ENCODE measurements at regions not wholly inside any gene's neighbourhood (a gene's known extent, or its start where the extent isn't known, plus 50 kb on each side); places are given as distances from the start of the nearest gene placed in this dataset.

DNA sequence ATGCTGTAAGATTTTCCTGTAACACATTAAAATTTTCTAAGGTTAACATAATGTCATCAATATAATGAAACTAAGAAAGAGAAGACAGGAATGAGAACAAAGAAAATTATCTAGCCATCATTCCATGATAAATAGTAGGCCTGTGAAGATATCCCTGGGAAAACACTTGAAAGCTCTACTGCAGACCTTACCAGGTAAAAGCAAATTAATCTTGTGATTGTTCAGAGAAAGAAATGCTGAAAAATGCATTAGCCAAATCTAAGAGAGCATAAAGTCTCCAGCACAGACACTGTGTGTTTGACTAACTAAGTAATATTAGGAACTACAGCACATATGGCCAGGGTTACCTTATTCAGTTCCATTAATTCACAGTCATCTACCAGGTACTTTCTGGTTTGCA, 628.3 kb upstream of the GRAMD2B start:
- TF ChIP-seq GATA2 (IDR thresholded peaks at IDR 0.05; ENCODE audit: low read depth, low read length): no peak
- TF ChIP-seq GATA3 (IDR thresholded peaks at IDR 0.05; ENCODE audit: low read depth, low read length): no peak

DNA sequence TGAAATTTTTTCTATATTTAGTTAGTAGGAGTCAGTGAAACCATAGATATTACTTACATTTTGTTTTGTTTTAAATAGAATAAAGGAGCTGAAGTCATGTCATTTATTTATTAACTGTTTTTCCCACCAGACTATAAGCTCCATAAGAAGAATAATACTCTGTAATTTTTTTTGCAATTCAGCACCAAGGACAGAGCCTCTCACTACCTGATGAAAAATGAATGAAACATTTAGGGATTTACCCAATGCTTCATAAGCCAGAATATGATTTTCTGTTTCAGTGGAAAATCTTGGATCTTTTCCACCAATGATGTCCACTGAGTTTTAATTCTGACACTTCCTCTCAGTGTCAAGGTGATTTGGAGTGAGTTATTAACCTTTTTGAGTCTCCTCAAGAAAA, 624.9 kb upstream of the GRAMD2B start:
- no peak for TF ChIP-seq GATA3 (IDR thresholded peaks at IDR 0.05; ENCODE audit: low read depth, low read length)
- no peak for TF ChIP-seq GATA2 (IDR thresholded peaks at IDR 0.05; ENCODE audit: low read depth, low read length)

DNA sequence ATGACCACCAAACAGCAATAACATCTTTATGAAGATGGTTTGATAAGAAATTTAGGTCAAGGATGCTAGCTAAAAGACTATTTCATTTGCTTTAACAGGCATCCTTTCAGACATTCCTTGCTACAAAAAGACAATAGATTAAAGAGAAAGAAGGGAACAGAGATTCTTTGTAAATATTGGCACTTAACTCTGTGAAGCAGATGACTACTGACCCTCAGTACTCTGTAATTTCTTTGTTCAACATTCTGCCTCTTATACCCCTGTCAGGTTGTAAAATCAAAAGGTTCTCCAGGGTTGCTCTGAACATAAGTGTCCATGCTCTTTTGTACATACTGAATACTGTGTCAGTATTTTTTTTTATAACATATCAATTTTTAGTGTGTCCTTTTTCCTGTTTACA, 610.6 kb upstream of the GRAMD2B start:
- TF ChIP-seq GATA3 (IDR thresholded peaks at IDR 0.05; ENCODE audit: low read depth, low read length) (no peak), GATA2 (IDR thresholded peaks at IDR 0.05; ENCODE audit: low read depth, low read length) (no peak)

DNA sequence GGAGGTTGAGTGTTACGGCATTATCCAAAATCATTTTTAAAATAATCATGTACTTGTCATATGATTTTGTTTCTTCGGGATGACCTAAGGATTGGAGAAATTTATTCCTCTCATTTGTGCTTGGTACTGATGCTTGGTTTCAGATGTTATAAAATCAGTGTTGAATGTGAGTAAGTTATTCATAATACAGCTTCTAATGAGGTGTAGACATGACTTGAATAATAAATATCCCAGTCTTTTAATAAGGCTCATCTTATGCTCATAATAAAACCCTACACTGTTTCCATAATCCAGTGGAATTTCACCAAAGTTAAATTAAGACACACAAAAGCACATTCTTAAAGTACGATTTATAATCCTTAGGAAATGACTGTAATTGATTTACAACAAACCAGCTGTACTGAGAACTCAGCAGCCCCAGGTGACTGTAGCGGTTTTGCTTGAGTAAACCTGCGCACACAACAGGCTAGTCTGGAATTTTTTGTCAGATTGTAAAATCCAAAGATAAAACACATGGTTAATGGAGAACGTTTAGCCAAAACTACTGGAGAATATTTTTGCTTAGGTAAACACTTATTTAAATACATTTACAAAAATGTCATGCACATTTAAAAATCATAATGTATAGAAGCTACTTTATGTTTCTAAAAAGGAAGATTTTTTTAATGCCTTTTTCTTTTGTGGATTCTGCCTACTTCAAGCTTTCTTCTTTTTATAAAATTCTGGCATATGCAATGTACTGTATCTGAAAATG, 609.8 kb upstream of the GRAMD2B start:
- TF ChIP-seq GATA2 (IDR thresholded peaks at IDR 0.05; ENCODE audit: low read depth, low read length): no peak
- no peak for TF ChIP-seq GATA3 (IDR thresholded peaks at IDR 0.05; ENCODE audit: low read depth, low read length)

DNA sequence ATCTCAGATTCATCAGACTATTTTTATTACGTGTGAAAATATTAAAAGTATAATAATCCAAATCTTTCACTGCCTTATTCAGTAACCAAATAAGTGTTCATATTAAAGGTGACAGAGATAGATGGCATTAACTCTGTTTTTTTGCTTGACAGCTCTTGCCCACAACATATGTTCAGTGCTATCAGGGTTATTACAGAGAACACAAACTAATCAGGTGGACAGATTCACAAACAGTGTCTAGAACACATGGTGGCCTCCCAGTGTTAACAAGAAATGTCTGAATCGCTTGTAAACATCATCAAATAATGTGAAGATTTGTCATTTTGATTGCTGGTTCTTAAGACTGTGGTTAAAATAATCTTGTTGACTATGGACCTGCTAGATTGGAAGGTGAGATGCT, 609.1 kb upstream of the GRAMD2B start:
- no peak for TF ChIP-seq GATA3 (IDR thresholded peaks at IDR 0.05; ENCODE audit: low read depth, low read length)
- TF ChIP-seq GATA2 (IDR thresholded peaks at IDR 0.05; ENCODE audit: low read depth, low read length): no peak

DNA sequence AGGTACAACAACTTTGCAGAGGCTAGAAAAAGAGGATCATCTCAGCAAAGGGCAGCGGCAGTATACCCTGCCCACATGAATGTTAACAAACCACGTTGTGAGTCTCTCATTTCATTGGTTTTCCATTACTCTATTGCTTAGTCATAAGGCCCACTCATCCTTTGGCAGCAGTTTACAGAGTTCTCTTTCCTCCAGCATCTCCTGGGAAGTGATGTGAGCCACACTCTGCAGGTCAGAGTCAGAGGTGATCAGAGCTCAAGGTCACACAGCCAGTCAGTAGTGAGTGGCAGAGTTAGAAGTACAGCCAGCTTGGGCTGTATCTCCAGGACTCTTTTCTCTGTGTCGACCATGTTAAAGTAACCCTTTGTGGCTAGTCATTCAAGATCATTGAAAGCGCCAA, 599.6 kb upstream of the GRAMD2B start:
- TF ChIP-seq GATA3 (IDR thresholded peaks at IDR 0.05; ENCODE audit: low read depth, low read length) (no peak), GATA2 (IDR thresholded peaks at IDR 0.05; ENCODE audit: low read depth, low read length) (no peak)

DNA sequence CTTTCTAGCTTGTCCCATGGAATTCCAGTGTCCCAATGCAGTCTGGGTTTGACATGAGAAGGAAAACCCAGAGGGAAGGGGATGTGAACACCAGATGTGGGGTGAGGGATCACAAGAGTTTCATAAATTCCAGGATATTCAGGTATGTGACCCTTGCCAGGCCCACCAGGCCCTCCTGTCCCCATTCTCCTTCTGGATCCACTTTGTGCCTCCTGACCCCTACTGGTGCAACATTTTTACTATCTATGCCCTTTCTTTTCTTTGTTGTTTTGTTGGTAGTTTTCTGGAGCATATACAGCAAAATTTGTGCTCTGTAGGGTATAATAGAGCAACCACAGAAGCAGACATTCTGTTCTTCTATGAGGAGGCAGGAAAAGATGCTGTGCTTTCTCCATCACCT, 597.0 kb upstream of the GRAMD2B start:
- TF ChIP-seq GATA2 (IDR thresholded peaks at IDR 0.05; ENCODE audit: low read depth, low read length) (no peak), GATA3 (IDR thresholded peaks at IDR 0.05; ENCODE audit: low read depth, low read length) (no peak)

DNA sequence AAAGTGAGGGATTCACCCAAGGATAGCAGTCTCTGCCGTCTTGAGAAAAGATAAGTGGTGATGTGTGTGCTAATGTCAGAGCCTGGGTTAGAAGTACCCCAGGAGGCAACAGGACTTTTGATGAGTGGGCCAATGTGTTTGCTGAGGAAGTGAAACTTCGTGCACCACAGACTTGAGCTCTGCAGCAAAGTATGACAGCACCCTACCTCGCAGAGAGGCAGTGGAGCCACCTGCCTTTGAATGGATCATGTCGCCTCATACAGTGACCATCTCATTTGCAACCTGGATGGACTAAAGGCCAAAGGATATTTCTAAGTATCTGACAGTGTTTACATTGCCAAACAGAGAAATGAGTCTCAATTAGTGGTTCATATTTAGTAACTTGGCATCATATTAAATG, 593.9 kb upstream of the GRAMD2B start:
- TF ChIP-seq GATA3 (IDR thresholded peaks at IDR 0.05; ENCODE audit: low read depth, low read length) (no peak), GATA2 (IDR thresholded peaks at IDR 0.05; ENCODE audit: low read depth, low read length) (no peak)

DNA sequence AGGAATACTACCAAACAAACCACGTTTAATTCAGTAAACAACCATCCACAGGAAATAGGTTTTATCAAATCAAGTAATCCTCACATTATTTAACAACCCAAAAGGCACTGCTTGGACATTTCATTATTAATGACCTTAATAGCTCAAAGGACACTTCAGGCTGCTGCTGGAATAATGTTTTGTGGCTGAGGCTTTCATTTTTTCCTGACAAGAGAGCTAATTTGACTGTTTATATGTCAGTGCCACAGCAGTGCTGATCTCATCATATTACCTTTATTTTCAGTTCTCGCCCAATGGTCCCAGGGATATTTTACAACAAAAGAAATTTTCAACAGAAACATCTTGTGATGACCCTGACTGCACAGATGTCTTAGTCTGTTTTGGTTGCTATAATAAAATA, 589.8 kb upstream of the GRAMD2B start:
- TF ChIP-seq GATA2 (IDR thresholded peaks at IDR 0.05; ENCODE audit: low read depth, low read length) (no peak), GATA3 (IDR thresholded peaks at IDR 0.05; ENCODE audit: low read depth, low read length) (no peak)

DNA sequence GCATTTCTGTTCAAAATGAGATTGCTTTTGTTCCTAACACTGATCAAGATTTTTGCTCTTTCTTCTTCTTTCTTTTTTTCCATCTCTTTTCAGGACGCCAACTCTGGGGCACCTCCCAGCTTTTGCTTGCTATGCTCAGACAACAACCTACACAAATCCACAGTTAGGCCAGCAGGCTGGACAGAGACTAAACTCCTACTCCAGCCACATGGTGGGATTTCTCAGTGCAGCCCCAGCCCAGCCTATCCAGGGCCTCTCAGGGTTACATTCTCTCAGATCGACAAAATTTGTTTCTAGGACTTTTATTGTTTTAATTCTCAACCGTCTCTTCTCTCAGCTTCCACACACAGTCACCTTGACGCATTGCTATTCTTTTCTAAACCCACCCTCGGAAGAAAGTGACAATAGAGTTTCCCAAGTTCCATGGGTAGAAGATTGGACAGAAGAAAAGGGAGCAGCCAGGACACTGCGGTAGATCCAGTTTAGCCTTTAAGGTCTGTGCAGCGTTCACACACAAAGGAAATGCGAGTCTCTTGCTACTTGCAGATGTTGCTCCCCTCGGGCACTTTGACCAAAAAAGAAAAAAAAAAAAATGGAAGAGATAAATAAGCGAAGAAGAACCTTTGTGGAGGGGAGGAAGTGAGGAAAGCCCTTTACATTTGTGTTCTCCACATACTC, 588.6 kb upstream of the GRAMD2B start:
- TF ChIP-seq GATA3 (IDR thresholded peaks at IDR 0.05; ENCODE audit: low read depth, low read length): no peak
- no peak for TF ChIP-seq GATA2 (IDR thresholded peaks at IDR 0.05; ENCODE audit: low read depth, low read length)

DNA sequence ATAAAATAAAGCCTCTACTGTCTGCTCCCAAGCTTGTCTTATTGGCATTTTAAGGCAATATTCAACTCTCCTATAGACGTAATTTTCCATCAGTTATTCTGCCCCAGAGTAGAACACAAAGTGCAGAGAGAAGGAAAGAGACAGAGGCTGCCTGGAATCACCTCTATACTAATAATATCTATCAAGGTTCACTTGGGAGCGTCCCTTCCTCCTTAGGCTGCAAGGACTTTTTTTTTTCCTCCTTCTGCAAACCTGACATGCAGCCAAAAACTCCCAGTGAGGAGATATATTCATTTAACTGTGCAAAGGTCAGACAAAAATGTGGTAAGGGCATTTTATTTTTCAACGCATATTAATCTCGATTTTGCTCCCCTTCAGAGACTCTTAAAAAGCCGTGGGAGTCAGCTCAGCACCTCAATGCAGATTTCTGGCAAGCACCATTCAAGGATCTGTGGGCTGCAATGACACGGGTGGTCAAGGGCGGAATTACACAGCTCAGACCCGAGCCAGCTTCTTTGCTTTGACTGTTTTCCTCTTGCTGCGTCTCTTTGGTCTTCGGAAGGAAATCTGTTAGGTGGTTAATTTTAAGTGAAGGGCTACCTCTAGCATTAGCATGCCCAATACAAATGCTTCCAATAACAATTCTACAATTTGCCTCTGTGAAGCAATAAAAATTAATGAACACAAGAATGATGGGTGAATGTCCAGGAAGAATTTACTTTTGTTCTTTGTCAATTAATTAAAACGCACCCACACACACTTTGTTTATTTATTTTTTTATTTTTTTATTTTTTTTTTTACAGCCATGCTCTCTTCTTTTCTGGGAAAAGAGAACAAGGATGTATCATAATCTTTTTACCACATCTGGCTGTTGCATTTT, 587.7 kb upstream of the GRAMD2B start:
- no peak for TF ChIP-seq GATA3 (IDR thresholded peaks at IDR 0.05; ENCODE audit: low read depth, low read length)
- TF ChIP-seq GATA2 (IDR thresholded peaks at IDR 0.05; ENCODE audit: low read depth, low read length): no peak

DNA sequence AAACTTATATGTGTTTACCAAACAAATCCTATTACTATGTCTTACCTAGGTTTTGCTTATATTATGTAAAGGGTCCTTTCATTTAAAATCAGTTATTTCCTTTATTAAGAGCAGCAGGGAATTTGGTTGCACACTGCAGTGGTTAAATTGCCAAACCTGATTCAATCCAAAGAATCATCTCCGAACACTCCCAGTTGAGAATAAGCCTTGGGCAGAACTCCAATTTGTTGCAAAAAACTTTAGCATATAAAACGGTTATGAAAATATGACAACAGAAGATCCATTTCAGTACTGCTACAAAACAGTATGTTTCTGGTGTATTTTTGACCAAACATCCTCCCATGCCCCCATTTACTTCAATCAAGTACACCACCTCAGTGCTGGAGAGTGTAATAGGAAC, 587.0 kb upstream of the GRAMD2B start:
- no peak for TF ChIP-seq GATA3 (IDR thresholded peaks at IDR 0.05; ENCODE audit: low read depth, low read length)
- TF ChIP-seq GATA2 (IDR thresholded peaks at IDR 0.05; ENCODE audit: low read depth, low read length): no peak

DNA sequence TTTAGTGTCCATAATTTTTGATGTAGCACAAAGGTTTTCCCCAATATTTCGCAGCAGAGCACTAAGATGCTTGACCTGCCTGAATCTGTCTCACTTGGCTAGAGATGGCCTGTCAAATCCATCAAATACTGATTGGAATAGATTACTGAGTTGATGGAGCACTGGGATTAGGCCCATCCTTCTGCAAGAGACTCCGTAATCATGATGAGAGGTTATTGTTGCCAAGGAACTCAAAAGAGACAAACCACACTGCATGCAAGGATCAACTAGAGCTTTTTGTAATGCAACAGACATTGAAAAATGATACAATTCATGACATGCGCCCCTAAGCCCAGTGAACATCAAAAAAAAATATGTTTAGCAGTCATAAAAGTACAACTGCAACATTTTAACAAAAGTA, 585.3 kb upstream of the GRAMD2B start:
- TF ChIP-seq GATA3 (IDR thresholded peaks at IDR 0.05; ENCODE audit: low read depth, low read length) (no peak), GATA2 (IDR thresholded peaks at IDR 0.05; ENCODE audit: low read depth, low read length) (no peak)

DNA sequence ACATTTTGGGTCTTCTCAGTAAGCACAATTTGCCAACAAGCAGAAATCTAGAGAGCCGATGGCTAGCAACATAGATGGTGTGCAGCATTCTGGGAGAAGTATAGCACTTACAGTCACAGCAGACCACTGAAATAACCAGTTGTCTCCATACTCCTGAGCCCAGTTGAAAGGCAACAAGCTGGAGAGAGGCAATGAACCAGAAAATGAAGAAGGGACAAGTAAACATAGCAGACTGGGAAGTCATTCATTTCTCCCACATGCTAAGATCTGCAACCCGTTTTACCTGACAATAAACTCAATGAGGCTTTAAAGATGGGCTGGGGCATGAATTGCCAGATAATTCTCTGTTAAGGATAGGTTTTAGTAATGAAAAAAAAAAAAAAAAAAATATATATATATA, 575.6 kb upstream of the GRAMD2B start:
- TF ChIP-seq GATA3 (IDR thresholded peaks at IDR 0.05; ENCODE audit: low read depth, low read length) (no peak), GATA2 (IDR thresholded peaks at IDR 0.05; ENCODE audit: low read depth, low read length) (no peak)

All from SH-SY5Y (cell line).